ENCODE measurements at regions not wholly inside any gene's neighbourhood (a gene's known extent, or its start where the extent isn't known, plus 50 kb on each side); places are given as distances from the start of the nearest gene placed in this dataset.

DNA sequence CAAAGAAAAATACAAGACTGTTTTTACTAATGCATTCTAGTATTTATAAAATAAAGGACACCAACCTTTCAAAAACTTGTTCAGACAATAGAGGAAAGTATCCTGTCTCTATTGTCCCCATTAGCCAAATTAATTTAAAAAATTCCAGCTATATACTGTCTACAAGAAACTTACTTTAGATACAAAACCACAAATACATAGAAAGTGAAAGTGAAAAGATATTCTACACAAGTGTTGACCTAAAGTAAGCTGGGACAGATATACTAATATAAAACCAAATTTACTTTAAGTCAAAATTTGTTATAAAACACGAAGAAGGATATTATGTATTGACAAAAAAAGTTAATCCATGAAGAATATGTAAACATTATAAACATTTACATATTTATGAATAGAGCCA lies 893.3 kb upstream of the TMEFF2 start:
- TF ChIP-seq SRF (IDR thresholded peaks at IDR 0.05; ENCODE audit: low read depth, low read length): no peak
- TF ChIP-seq, protein P1, sequence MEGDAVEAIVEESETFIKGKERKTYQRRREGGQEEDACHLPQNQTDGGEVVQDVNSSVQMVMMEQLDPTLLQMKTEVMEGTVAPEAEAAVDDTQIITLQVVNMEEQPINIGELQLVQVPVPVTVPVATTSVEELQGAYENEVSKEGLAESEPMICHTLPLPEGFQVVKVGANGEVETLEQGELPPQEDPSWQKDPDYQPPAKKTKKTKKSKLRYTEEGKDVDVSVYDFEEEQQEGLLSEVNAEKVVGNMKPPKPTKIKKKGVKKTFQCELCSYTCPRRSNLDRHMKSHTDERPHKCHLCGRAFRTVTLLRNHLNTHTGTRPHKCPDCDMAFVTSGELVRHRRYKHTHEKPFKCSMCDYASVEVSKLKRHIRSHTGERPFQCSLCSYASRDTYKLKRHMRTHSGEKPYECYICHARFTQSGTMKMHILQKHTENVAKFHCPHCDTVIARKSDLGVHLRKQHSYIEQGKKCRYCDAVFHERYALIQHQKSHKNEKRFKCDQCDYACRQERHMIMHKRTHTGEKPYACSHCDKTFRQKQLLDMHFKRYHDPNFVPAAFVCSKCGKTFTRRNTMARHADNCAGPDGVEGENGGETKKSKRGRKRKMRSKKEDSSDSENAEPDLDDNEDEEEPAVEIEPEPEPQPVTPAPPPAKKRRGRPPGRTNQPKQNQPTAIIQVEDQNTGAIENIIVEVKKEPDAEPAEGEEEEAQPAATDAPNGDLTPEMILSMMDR (CRISPR knock-in tag; IDR thresholded peaks at IDR 0.05): no peak
- no peak for TF ChIP-seq JUND (CRISPR knock-in tag; IDR thresholded peaks at IDR 0.05)
- TF ChIP-seq, protein P2, sequence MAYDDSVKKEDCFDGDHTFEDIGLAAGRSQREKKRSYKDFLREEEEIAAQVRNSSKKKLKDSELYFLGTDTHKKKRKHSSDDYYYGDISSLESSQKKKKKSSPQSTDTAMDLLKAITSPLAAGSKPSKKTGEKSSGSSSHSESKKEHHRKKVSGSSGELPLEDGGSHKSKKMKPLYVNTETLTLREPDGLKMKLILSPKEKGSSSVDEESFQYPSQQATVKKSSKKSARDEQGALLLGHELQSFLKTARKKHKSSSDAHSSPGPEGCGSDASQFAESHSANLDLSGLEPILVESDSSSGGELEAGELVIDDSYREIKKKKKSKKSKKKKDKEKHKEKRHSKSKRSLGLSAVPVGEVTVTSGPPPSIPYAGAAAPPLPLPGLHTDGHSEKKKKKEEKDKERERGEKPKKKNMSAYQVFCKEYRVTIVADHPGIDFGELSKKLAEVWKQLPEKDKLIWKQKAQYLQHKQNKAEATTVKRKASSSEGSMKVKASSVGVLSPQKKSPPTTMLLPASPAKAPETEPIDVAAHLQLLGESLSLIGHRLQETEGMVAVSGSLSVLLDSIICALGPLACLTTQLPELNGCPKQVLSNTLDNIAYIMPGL (CRISPR knock-in tag; IDR thresholded peaks at IDR 0.05; ENCODE audit: borderline replicate concordance in 1 of 2, low read depth in 1 of 2): no peak
- TF ChIP-seq ZNF274 (CRISPR knock-in tag; IDR thresholded peaks at IDR 0.05): no peak
- no peak for TF ChIP-seq POLR2A (IDR thresholded peaks at IDR 0.05; ENCODE audit: insufficient read depth in 1 of 2, low read depth in 2 of 2, low read length in 2 of 2)
- TF ChIP-seq SIN3A (IDR thresholded peaks at IDR 0.05; ENCODE audit: borderline replicate concordance, low read depth, low read length): no peak
- TF ChIP-seq, protein P3, sequence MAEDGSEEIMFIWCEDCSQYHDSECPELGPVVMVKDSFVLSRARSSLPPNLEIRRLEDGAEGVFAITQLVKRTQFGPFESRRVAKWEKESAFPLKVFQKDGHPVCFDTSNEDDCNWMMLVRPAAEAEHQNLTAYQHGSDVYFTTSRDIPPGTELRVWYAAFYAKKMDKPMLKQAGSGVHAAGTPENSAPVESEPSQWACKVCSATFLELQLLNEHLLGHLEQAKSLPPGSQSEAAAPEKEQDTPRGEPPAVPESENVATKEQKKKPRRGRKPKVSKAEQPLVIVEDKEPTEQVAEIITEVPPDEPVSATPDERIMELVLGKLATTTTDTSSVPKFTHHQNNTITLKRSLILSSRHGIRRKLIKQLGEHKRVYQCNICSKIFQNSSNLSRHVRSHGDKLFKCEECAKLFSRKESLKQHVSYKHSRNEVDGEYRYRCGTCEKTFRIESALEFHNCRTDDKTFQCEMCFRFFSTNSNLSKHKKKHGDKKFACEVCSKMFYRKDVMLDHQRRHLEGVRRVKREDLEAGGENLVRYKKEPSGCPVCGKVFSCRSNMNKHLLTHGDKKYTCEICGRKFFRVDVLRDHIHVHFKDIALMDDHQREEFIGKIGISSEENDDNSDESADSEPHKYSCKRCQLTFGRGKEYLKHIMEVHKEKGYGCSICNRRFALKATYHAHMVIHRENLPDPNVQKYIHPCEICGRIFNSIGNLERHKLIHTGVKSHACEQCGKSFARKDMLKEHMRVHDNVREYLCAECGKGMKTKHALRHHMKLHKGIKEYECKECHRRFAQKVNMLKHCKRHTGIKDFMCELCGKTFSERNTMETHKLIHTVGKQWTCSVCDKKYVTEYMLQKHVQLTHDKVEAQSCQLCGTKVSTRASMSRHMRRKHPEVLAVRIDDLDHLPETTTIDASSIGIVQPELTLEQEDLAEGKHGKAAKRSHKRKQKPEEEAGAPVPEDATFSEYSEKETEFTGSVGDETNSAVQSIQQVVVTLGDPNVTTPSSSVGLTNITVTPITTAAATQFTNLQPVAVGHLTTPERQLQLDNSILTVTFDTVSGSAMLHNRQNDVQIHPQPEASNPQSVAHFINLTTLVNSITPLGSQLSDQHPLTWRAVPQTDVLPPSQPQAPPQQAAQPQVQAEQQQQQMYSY (CRISPR knock-in tag; IDR thresholded peaks at IDR 0.05): no peak
- no peak for TF ChIP-seq ZNF33B (CRISPR knock-in tag; IDR thresholded peaks at IDR 0.05)
- TF ChIP-seq, protein P4, sequence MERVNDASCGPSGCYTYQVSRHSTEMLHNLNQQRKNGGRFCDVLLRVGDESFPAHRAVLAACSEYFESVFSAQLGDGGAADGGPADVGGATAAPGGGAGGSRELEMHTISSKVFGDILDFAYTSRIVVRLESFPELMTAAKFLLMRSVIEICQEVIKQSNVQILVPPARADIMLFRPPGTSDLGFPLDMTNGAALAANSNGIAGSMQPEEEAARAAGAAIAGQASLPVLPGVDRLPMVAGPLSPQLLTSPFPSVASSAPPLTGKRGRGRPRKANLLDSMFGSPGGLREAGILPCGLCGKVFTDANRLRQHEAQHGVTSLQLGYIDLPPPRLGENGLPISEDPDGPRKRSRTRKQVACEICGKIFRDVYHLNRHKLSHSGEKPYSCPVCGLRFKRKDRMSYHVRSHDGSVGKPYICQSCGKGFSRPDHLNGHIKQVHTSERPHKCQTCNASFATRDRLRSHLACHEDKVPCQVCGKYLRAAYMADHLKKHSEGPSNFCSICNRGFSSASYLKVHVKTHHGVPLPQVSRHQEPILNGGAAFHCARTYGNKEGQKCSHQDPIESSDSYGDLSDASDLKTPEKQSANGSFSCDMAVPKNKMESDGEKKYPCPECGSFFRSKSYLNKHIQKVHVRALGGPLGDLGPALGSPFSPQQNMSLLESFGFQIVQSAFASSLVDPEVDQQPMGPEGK (CRISPR knock-in tag; IDR thresholded peaks at IDR 0.05): no peak
- no peak for TF ChIP-seq SMARCC2 (IDR thresholded peaks at IDR 0.05)
- TF ChIP-seq PRPF4 (IDR thresholded peaks at IDR 0.05; ENCODE audit: low read depth, low read length, poor library complexity, severe bottlenecking): no peak
- no peak for TF ChIP-seq ZFX (CRISPR knock-in tag; IDR thresholded peaks at IDR 0.05; ENCODE audit: low read depth)
- TF ChIP-seq, protein P5, sequence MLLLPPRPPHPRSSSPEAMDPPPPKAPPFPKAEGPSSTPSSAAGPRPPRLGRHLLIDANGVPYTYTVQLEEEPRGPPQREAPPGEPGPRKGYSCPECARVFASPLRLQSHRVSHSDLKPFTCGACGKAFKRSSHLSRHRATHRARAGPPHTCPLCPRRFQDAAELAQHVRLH (CRISPR knock-in tag; IDR thresholded peaks at IDR 0.05; ENCODE audit: borderline replicate concordance, low read depth): no peak
